HepG2 (cell line): ENCODE measurements at regions not wholly inside any gene's neighbourhood (a gene's known extent, or its start where the extent isn't known, plus 50 kb on each side); places are given as distances from the start of the nearest gene placed in this dataset.

Experiments
- ATAC-seq: fragments of 200-7000 bp; cut with Tn5 transposase; 3 replicates; pipeline ENCODE4 v1.9.1; 2020; ENCODE audit warnings: mild to moderate bottlenecking, moderate library complexity
- BruUV-seq: library from RNA; stranded (reverse); fragments of 400-500 nt; replicated peaks from 2 replicates; lab custom pipeline; 2021; lab: Mats Ljungman, UMichigan
- CTCF ChIA-PET: fragments of 300-600 bp; formaldehyde crosslinking; extraction: SDS; loops from one replicate; lab custom pipeline; 2021; ENCODE audit warnings: low total read pairs, inconsistent platforms, low intra/inter-chr PET ratio; lab: Yijun Ruan, JAX
- POLR2A ChIA-PET: fragments of 350-600 bp; sonication (Branson Sonifier 250); formaldehyde crosslinking; loops from one replicate; lab custom pipeline; 2020; ENCODE audit warnings: antibody characterized with exemption, inconsistent platforms; lab: Yijun Ruan, JAX
- DNase-seq: peaks from one replicate; pipeline ENCODE4 v3.0.0-alpha.2; 2015; ENCODE audit warnings: low spot score
- FAIRE-seq: peaks from 3 replicates; lab custom pipeline; 2011; peaks lifted over from hg19 to GRCh38; lab: Jason Lieb, UNC
- H2AFZ ChIP-seq: one replicate; pipeline ENCODE4 v1.6.1; 2011; ENCODE audit warnings: low read length, inconsistent platforms
- H3K27ac ChIP-seq: fragments of 300-600 bp; 3 replicates; pipeline ENCODE4 v1.8.0; 2011; ENCODE audit warnings: mixed run types, mild to moderate bottlenecking, mixed read lengths, low read length, inconsistent platforms; ENCODE audit not compliant: insufficient read depth; ENCODE audit errors: extremely low read length
- H3K27me3 ChIP-seq, 2 experiments: fragments of 200-600 bp in 1 of 2; 2 replicates in 1 of 2; 3 replicates in 1 of 2; pipeline versions ENCODE4 v1.6.0 to v1.8.0; 2011; ENCODE audit warnings: low read length in 2 of 2, mild to moderate bottlenecking in 2 of 2, moderate library complexity in 2 of 2, inconsistent platforms in 1 of 2; ENCODE audit not compliant: insufficient read depth in 2 of 2, control insufficient read depth in 1 of 2
- H3K36me3 ChIP-seq, 2 experiments: fragments of 200-600 bp in 1 of 2; replicated peaks in 1 of 2; 2 replicates in 1 of 2; 3 replicates in 1 of 2; pipeline versions ENCODE4 v1.5.1 to v1.8.0; 2011; ENCODE audit warnings: low read length in 2 of 2, inconsistent platforms in 1 of 2; ENCODE audit not compliant: insufficient read depth in 2 of 2, control insufficient read depth in 1 of 2
- H3K4me1 ChIP-seq: 2 replicates; pipeline ENCODE4 v1.5.1; 2012; ENCODE audit warnings: low read length, inconsistent platforms; ENCODE audit not compliant: insufficient read depth
- H3K4me2 ChIP-seq: 2 replicates; pipeline ENCODE4 v1.6.0; 2011; ENCODE audit warnings: low read depth, low read length, inconsistent platforms
- H3K4me3 ChIP-seq, 3 experiments: fragments of 200-600 bp in 1 of 3; sonication (generic), shearing (Covaris generic) in 1 of 3; replicated peaks in 1 of 3; 2 replicates each; pipeline ENCODE4 v1.5.1; 2011 to 2016; ENCODE audit warnings: low read length in 3 of 3, inconsistent platforms in 2 of 3, low read depth in 2 of 3, mild to moderate bottlenecking in 2 of 3, control low read depth in 1 of 3, mixed read lengths in 1 of 3; ENCODE audit not compliant: insufficient read depth in 1 of 3
- H3K79me2 ChIP-seq: one replicate; pipeline ENCODE4 v1.6.1; 2011; ENCODE audit warnings: low read length, inconsistent platforms; ENCODE audit not compliant: insufficient read depth
- H3K9ac ChIP-seq: 2 replicates; pipeline ENCODE4 v1.6.0; 2011; ENCODE audit warnings: mild to moderate bottlenecking, low read depth, low read length, inconsistent platforms; ENCODE audit not compliant: insufficient read depth
- H3K9me3 ChIP-seq: 2 replicates; pipeline ENCODE4 v1.5.1; 2012; ENCODE audit warnings: mild to moderate bottlenecking, low read length
- H4K20me1 ChIP-seq: 2 replicates; pipeline ENCODE4 v1.6.0; 2011; ENCODE audit warnings: inconsistent platforms, mild to moderate bottlenecking, low read length, moderate library complexity; ENCODE audit not compliant: insufficient read depth
- ARHGAP35 ChIP-seq: sonication (generic); formaldehyde crosslinking; IDR thresholded peaks from 2 replicates; pipeline ENCODE4 v1.9.0; 2022; ENCODE audit warnings: mild to moderate bottlenecking, inconsistent platforms, moderate library complexity, missing genetic modification reagents, borderline replicate concordance
- CBX2 ChIP-seq, 2 experiments: fragments of 200-600 bp in 1 of 2; sonication (generic); formaldehyde crosslinking in 1 of 2; IDR thresholded peaks; 2 replicates each; pipeline versions ENCODE4 v1.7.0 to v1.8.1; 2018 to 2022; ENCODE audit warnings: low read depth in 2 of 2, low read length in 1 of 2, mild to moderate bottlenecking in 1 of 2, missing genetic modification reagents in 1 of 2
- CREM ChIP-seq, 2 experiments: sonication (generic) in 1 of 2; formaldehyde crosslinking in 1 of 2; IDR thresholded peaks; 2 replicates each; pipeline versions ENCODE4 v1.4.0 to v1.6.1; 2016 to 2020; ENCODE audit warnings: antibody characterized with exemption in 1 of 2, mild to moderate bottlenecking in 1 of 2, missing genetic modification reagents in 1 of 2
- HES4 ChIP-seq: sonication (generic); formaldehyde crosslinking; IDR thresholded peaks from 2 replicates; pipeline ENCODE4 v1.9.0; 2021; ENCODE audit warnings: mild to moderate bottlenecking, missing genetic modification reagents, borderline replicate concordance
- JUNB ChIP-seq: sonication (generic); formaldehyde crosslinking; IDR thresholded peaks from 2 replicates; pipeline ENCODE4 v1.8.0; 2022; ENCODE audit warnings: missing genetic modification reagents, mild to moderate bottlenecking, borderline replicate concordance
- SMARCE1 ChIP-seq: fragments of 450-650 bp; IDR thresholded peaks from 2 replicates; pipeline ENCODE4 v1.6.1; 2017; ENCODE audit warnings: borderline replicate concordance
- ZKSCAN1 ChIP-seq: fragments of 150-350 bp; IDR thresholded peaks from 2 replicates; pipeline ENCODE4 v1.6.1; 2014; ENCODE audit warnings: low read length
- WGBS: methylation state at CpG from one replicate; pipeline ENCODE4 v1.1.6; 2017; ENCODE audit warnings: low lambda C conversion rate; 5-methylcytosine and 5-hydroxymethylcytosine counted together
- in situ Hi-C: cut with HindIII; loops from 2 replicates; pipeline ENCODE4 v1.10.0; 2017; ENCODE audit warnings: low pct_unique_long_range_greater_than_20kb; ENCODE audit not compliant: extremely low pct_ligation_motif_present
- intact Hi-C: fragments of 100-400 bp; cut with micrococcal nuclease; formaldehyde crosslinking; loops from one replicate; pipeline ENCODE4 v1.10.0; 2022; ENCODE audit not compliant: unreplicated experiment

GRCh38 chr5:174247301-174247700 lies 201.8 kb downstream of the NSG2 start:
- Histone ChIP-seq H3K36me3 (no peaks in the 10 kb centered on the region), H3K4me3 (no peak overlapping the region), H3K79me2 (no peaks in the 10 kb centered on the region), H3K9ac (no peak overlapping the region), H3K9me3 (no peaks in the 10 kb centered on the region), H4K20me1 (no peaks in the 10 kb centered on the region)
- WGBS, result 41% methylated on average over 9 of the region's 9 CpGs
- in situ Hi-C loops, result no loop called here
- FAIRE-seq (no peak), DNase-seq (no peak), ATAC-seq (no peak)
- intact Hi-C loops, result no loop called here
- POLR2A ChIA-PET, result no interaction called here
- BruUV-seq, result no TSS peak
- TF ChIP-seq CREM (IDR thresholded peaks at IDR 0.05) (no peak), CREM (CRISPR knock-in tag; IDR thresholded peaks at IDR 0.05) (no peak), JUNB (CRISPR knock-in tag) (no peak), SMARCE1 (no peak)
- TF ChIP-seq, all 625 proteins: peak for 0
- Histone ChIP-seq H3K4me2 (no peak overlapping the region), H3K27ac (no peak overlapping the region), H3K27me3 (peaks cover 2 to 4% of the 10 kb centered on the region in 2 experiments; a peak in 3 of 5 replicates), H3K4me1 (no peaks in the 10 kb centered on the region), H2AFZ (no peak overlapping the region)
- CTCF ChIA-PET, result no interaction called here

- no peak for ATAC-seq
- Histone ChIP-seq H3K4me3 (no peak overlapping the region), H3K4me2 (no peak overlapping the region), H3K9ac (no peak overlapping the region), H3K9me3 (0 out of 2 replicates have a peak, but pooled peaks cover under 1% of the 10 kb centered on the region)
- WGBS, result 0% methylated on average over 4 of the region's 5 CpGs
- intact Hi-C loops, result no loop called here
- CTCF ChIA-PET, result no interaction called here
- TF ChIP-seq ZKSCAN1 (no peak), HES4 (CRISPR knock-in tag) (no peak), CBX2 (IDR thresholded peaks at IDR 0.05; ENCODE audit: low read depth, low read length) (no peak), CBX2 (CRISPR knock-in tag; IDR thresholded peaks at IDR 0.05; ENCODE audit: low read depth) (no peak), ARHGAP35 (no peak)
- TF ChIP-seq, all 625 proteins: peak for 0
- DNase-seq, result no peak
- FAIRE-seq, result no peak
- Histone ChIP-seq H3K36me3 (no peaks in the 10 kb centered on the region), H4K20me1 (no peaks in the 10 kb centered on the region), H2AFZ (no peak overlapping the region), H3K27me3 (peaks cover 2 to 4% of the 10 kb centered on the region in 2 experiments; a peak in 3 of 5 replicates), H3K79me2 (no peaks in the 10 kb centered on the region), H3K27ac (no peak overlapping the region), H3K4me1 (no peaks in the 10 kb centered on the region)
- BruUV-seq, result no TSS peak
- in situ Hi-C loops, result no loop called here
- POLR2A ChIA-PET, result no interaction called here
These were observed 205.9 kb downstream of the NSG2 start for GRCh38 chr5:174251305-174252000.
